A673 (cell line): ENCODE measurements at regions not wholly inside any gene's neighbourhood (a gene's known extent, or its start where the extent isn't known, plus 50 kb on each side); places are given as distances from the start of the nearest gene placed in this dataset.

Source experiments
- CTCF ChIP-seq: fragments of 300-800, 200-600 bp; sonication (generic); conservative IDR thresholded peaks from 2 replicates; pipeline ENCODE4 v1.5.1; 2017; ENCODE audit warnings: low read depth, mild to moderate bottlenecking, antibody characterized with exemption, low read length, moderate library complexity, mixed read lengths
- EZH2 ChIP-seq: fragments of 200-600 bp; sonication (generic); IDR thresholded peaks from 2 replicates; pipeline ENCODE4 v1.6.1; 2017; ENCODE audit warnings: borderline replicate concordance, low read depth, mild to moderate bottlenecking, mixed read lengths, antibody characterized with exemption, low read length; ENCODE audit not compliant: poor library complexity, severe bottlenecking

- TF ChIP-seq CTCF (no peak), EZH2 (no peak)
Measured at GRCh38 chr11:39209981-39210380, 2249.5 kb downstream of the LRRC4C start.
